ENCODE measurements at regions not wholly inside any gene's neighbourhood (a gene's known extent, or its start where the extent isn't known, plus 50 kb on each side); places are given as distances from the start of the nearest gene placed in this dataset.

GRCh38 chr18:37967261-37967660 is 401.7 kb upstream of the CELF4 start:
- no peak for TF ChIP-seq CTCF (IDR thresholded peaks at IDR 0.05; ENCODE audit: low read depth, low read length)
- DNase-seq (ENCODE audit: low read depth in 2 of 2): no peak
- no peak overlapping the region for H3K4me3 ChIP-seq (replicated peaks in 1 of 2; ENCODE audit: low read depth in 2 of 2, low read length in 2 of 2)

- no peak overlapping the region for H3K4me3 ChIP-seq (replicated peaks in 1 of 2; ENCODE audit: low read depth in 2 of 2, low read length in 2 of 2)
- DNase-seq (ENCODE audit: low read depth in 2 of 2): no peak
- TF ChIP-seq CTCF (IDR thresholded peaks at IDR 0.05; ENCODE audit: low read depth, low read length): no peak
Observed at GRCh38 chr18:37965572-37965970, 400.0 kb upstream of the CELF4 start.

GRCh38 chr18:37964885-37965571 is 399.4 kb upstream of the CELF4 start:
- no peak for DNase-seq (ENCODE audit: low read depth in 2 of 2)
- TF ChIP-seq CTCF (IDR thresholded peaks at IDR 0.05; ENCODE audit: low read depth, low read length): no peak
- no peak overlapping the region for H3K4me3 ChIP-seq (replicated peaks in 1 of 2; ENCODE audit: low read depth in 2 of 2, low read length in 2 of 2)

GRCh38 chr18:37963837-37964236 is 398.2 kb upstream of the CELF4 start:
- DNase-seq (ENCODE audit: low read depth in 2 of 2): no peak
- no peak overlapping the region for H3K4me3 ChIP-seq (replicated peaks in 1 of 2; ENCODE audit: low read depth in 2 of 2, low read length in 2 of 2)
- TF ChIP-seq CTCF (IDR thresholded peaks at IDR 0.05; ENCODE audit: low read depth, low read length): no peak

- no peak for TF ChIP-seq CTCF (IDR thresholded peaks at IDR 0.05; ENCODE audit: low read depth, low read length)
- no peak overlapping the region for H3K4me3 ChIP-seq (replicated peaks in 1 of 2; ENCODE audit: low read depth in 2 of 2, low read length in 2 of 2)
- DNase-seq (ENCODE audit: low read depth in 2 of 2): no peak
Observed at GRCh38 chr18:37962316-37962966, 396.8 kb upstream of the CELF4 start.

- no peak for TF ChIP-seq CTCF (IDR thresholded peaks at IDR 0.05; ENCODE audit: low read depth, low read length)
- H3K4me3 ChIP-seq (replicated peaks in 1 of 2; ENCODE audit: low read depth in 2 of 2, low read length in 2 of 2): no peak overlapping the region
Observed at GRCh38 chr18:37958499-37958898, 392.9 kb upstream of the CELF4 start.

More at GRCh38 chr18:37958499-37958898, 392.9 kb upstream of the CELF4 start:
- no peak for DNase-seq (ENCODE audit: low read depth in 2 of 2)
